RWPE2 (cell line): ENCODE measurements at regions not wholly inside any gene's neighbourhood (a gene's known extent, or its start where the extent isn't known, plus 50 kb on each side); places are given as distances from the start of the nearest gene placed in this dataset.

Experiments used
- ATAC-seq: fragments of 200-7000 bp; cut with Tn5 transposase; 3 replicates; pipeline ENCODE4 v1.9.1; 2021; ENCODE audit warnings: low read depth
- DNase-seq: peaks from one replicate; pipeline ENCODE4 v3.0.0-alpha.2; 2020; ENCODE audit warnings: low spot score
- H3K27ac ChIP-seq: fragments of 450-650 bp; 2 replicates; pipeline ENCODE4 v1.5.1; 2017; ENCODE audit warnings: mild to moderate bottlenecking; ENCODE audit not compliant: poor library complexity, severe bottlenecking
- H3K27me3 ChIP-seq: fragments of 250-450 bp; sonication (Bioruptor Pico); 2 replicates; pipeline ENCODE4 v1.5.1; 2021; ENCODE audit warnings: mild to moderate bottlenecking, moderate library complexity; ENCODE audit not compliant: insufficient read depth, poor library complexity, severe bottlenecking
- H3K36me3 ChIP-seq: fragments of 250-450 bp; sonication (Bioruptor Pico); 2 replicates; pipeline ENCODE4 v1.5.1; 2020; ENCODE audit warnings: low read depth, mild to moderate bottlenecking, moderate library complexity
- H3K4me1 ChIP-seq: fragments of 250-450 bp; sonication (Bioruptor Pico); 2 replicates; pipeline ENCODE4 v1.5.1; 2021; ENCODE audit warnings: mild to moderate bottlenecking, moderate library complexity; ENCODE audit not compliant: insufficient read depth, poor library complexity, severe bottlenecking
- H3K4me3 ChIP-seq: fragments of 250-450 bp; sonication (Bioruptor Pico); 2 replicates; pipeline ENCODE4 v1.5.1; 2021; ENCODE audit warnings: mild to moderate bottlenecking, moderate library complexity; ENCODE audit not compliant: severe bottlenecking
- H3K9me3 ChIP-seq: fragments of 250-450 bp; sonication (Bioruptor Pico); 2 replicates; pipeline ENCODE4 v1.5.1; 2021; ENCODE audit warnings: mild to moderate bottlenecking, moderate library complexity; ENCODE audit not compliant: severe bottlenecking
- TF ChIP-seq, protein P1 (sequence below): fragments of 450-650 bp; IDR thresholded peaks from one replicate; pipeline ENCODE4 v1.5.1; 2017; ENCODE audit warnings: mild to moderate bottlenecking, moderate library complexity; ENCODE audit not compliant: poor library complexity, severe bottlenecking

- DNase-seq (no peak), ATAC-seq (no peak)
- Histone ChIP-seq H3K9me3 (no peaks in the 10 kb centered on the region), H3K27ac (no peak overlapping the region), H3K4me1 (no peaks in the 10 kb centered on the region), H3K4me3 (no peak overlapping the region), H3K36me3 (no peaks in the 10 kb centered on the region), H3K27me3 (no peaks in the 10 kb centered on the region)
- TF ChIP-seq, protein P1, sequence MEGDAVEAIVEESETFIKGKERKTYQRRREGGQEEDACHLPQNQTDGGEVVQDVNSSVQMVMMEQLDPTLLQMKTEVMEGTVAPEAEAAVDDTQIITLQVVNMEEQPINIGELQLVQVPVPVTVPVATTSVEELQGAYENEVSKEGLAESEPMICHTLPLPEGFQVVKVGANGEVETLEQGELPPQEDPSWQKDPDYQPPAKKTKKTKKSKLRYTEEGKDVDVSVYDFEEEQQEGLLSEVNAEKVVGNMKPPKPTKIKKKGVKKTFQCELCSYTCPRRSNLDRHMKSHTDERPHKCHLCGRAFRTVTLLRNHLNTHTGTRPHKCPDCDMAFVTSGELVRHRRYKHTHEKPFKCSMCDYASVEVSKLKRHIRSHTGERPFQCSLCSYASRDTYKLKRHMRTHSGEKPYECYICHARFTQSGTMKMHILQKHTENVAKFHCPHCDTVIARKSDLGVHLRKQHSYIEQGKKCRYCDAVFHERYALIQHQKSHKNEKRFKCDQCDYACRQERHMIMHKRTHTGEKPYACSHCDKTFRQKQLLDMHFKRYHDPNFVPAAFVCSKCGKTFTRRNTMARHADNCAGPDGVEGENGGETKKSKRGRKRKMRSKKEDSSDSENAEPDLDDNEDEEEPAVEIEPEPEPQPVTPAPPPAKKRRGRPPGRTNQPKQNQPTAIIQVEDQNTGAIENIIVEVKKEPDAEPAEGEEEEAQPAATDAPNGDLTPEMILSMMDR, result no peak
These were observed 206.5 kb upstream of the OPRM1 start for GRCh38 chr6:153832543-153832942.

GRCh38 chr6:153831350-153832078, 207.5 kb upstream of the OPRM1 start:
- H3K36me3 ChIP-seq, result no peaks in the 10 kb centered on the region
- H3K27ac ChIP-seq, result no peak overlapping the region
- H3K4me1 ChIP-seq, result no peaks in the 10 kb centered on the region
- no peaks in the 10 kb centered on the region for H3K9me3 ChIP-seq
- H3K4me3 ChIP-seq, result no peak overlapping the region
- DNase-seq, result no peak
- TF ChIP-seq, protein P1, result no peak
- no peak for ATAC-seq
- H3K27me3 ChIP-seq, result no peaks in the 10 kb centered on the region

DNA sequence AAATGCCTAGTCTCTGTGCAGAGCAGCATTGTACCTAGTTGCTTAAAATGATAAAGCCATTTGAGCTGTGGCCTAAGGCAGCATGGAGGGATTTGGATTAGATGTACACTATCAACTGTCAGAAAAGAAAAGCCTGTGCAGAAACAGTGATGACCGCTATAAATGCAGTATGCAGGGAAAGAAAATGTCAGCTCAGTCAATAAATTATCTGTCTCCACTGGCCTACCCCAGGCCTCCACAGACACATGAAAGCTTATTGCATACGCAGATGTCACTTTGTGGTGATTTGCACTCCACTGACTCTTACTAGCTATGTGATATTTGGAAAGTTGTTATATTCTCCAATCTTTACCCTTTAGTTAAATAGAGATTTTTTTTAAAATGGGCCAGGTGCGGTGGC, 221.9 kb upstream of the OPRM1 start:
- Histone ChIP-seq H3K4me3 (no peak overlapping the region), H3K27me3 (no peaks in the 10 kb centered on the region), H3K27ac (no peak overlapping the region), H3K9me3 (no peaks in the 10 kb centered on the region), H3K4me1 (no peaks in the 10 kb centered on the region), H3K36me3 (no peaks in the 10 kb centered on the region)
- no peak for DNase-seq
- no peak for ATAC-seq
- TF ChIP-seq, protein P1, result no peak

DNA sequence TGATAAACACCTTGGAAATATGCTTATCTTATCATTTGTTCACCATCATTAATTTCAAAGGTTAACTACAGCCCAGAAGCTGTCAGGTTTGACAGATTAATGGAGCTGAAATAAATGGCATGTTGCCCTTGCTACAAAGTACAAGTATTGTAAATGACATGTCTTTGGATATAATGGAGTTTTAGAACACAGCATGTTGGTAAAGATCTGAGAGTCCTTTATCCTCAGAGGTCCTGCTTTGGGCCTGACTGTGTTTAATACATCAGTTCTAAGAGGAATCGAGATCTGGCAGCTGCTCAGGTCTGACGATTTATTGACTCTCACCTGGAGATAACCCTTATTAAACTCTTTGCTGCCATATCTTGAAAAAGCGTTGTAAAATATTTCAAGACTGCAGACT, 222.7 kb upstream of the OPRM1 start:
- DNase-seq (no peak), ATAC-seq (no peak)
- Histone ChIP-seq H3K4me3 (no peak overlapping the region), H3K36me3 (no peaks in the 10 kb centered on the region), H3K4me1 (no peaks in the 10 kb centered on the region), H3K27me3 (no peaks in the 10 kb centered on the region), H3K9me3 (no peaks in the 10 kb centered on the region), H3K27ac (no peak overlapping the region)
- TF ChIP-seq, protein P1, result no peak

GRCh38 chr6:153814136-153814535, 224.9 kb upstream of the OPRM1 start:
- Histone ChIP-seq H3K4me3 (no peak overlapping the region), H3K27me3 (no peaks in the 10 kb centered on the region), H3K4me1 (no peaks in the 10 kb centered on the region), H3K9me3 (no peaks in the 10 kb centered on the region), H3K27ac (no peak overlapping the region), H3K36me3 (no peaks in the 10 kb centered on the region)
- no peak for DNase-seq
- TF ChIP-seq, protein P1, result no peak
- no peak for ATAC-seq
